ENCODE measurements at regions not wholly inside any gene's neighbourhood (a gene's known extent, or its start where the extent isn't known, plus 50 kb on each side); places are given as distances from the start of the nearest gene placed in this dataset.
A peak's percentile ranks its signal among the peaks of the same experiment; 100 is the strongest.
"Not testable (repeated sequence)": the region's sequence is repeated elsewhere in the genome, so short reads cannot be mapped to it uniquely, and the experiment has no call there.

DNA sequence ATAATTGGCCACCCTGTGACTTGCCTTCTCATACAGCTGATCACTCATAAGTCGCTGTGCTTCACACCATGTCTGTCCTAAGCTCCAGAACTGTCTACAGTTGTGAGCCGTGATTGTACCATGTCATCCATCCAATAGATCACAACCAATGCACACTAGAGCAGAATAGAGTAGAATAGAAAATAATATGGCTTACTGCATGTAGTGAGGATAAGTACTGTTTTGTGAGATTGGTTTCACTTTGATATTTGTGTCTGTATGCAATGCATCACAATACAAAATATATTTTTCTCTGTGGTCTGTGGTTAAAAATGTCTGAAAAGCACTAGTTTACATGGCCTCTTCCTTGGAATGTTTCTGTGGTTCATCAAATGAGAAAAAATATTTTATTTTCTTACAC lies 237.6 kb upstream of the PRKD1 start:
- DNase-seq, result no peak

DNA sequence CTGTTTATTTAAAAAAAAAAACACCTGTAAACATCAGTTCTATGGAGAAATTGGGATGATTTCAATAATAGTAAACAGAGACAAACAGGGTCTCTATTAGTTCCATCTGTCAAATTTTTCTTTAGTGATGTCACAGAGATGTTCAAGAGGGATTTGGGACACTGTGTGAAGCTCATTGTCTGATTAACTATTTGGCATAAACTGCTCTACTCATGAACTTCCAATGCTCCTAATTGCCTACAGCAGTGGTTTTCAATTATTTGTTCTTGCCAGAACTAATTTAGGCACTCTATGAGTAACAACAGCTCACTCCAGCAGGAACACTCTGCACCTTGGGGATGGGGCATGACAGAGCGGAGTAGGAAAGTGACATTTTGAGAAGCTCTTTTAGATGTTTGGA lies 250.1 kb upstream of the PRKD1 start:
- no peak for DNase-seq

GRCh38 chr14:30179381-30180130 lies 251.9 kb upstream of the PRKD1 start:
- DNase-seq, result no peak

- no peak for DNase-seq
Observed at GRCh38 chr14:30180219-30180618, 252.6 kb upstream of the PRKD1 start.

DNA sequence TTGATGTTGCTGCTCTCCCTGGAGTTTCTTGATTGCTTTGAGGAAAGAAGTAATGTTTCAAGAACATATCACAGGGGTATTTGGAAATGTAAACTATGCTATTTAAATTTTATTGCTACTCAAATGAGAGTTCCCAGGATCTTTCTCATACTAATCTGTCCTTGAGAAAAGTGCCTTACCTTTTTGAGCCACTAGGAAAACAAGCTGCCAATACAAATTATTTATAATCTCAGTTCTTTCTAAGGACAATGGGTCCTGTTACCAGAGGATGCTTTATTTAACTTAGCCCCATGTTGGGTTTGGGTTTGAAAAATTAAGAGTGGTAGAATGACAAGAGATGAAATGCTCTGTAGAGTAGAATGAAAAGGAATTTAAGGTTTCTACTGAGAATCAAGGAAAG lies 258.2 kb upstream of the PRKD1 start:
- no peak for DNase-seq

DNA sequence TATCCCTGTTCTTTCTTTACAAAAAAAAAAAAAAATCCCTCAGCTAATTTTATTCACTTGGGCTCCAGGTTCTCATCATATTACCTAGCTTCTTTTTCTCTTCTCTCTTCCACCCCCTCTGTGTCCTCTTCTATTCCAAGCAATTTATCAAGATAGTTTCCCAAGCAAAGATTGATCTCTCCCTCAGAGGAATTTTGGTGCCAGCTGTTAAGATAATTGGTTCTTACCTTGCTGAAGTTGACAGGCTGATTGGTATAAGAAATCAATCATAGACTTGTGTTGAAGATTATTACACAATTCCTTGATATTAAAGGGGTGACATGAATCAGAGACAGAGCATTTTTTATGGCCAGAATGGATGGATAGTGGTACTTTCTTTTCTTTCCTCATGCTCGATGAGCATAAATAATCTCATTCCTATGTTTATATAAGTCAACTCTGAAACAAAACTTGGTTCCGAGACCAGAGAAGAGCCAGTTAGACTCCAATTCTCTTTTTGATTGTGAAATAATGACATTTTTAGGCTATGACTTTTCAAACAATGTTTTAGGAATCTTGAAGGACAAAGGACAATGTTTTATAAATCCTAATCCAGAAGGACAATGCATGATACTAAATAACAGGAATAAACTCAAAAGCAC lies 264.1 kb upstream of the PRKD1 start:
- no peak for DNase-seq

DNA sequence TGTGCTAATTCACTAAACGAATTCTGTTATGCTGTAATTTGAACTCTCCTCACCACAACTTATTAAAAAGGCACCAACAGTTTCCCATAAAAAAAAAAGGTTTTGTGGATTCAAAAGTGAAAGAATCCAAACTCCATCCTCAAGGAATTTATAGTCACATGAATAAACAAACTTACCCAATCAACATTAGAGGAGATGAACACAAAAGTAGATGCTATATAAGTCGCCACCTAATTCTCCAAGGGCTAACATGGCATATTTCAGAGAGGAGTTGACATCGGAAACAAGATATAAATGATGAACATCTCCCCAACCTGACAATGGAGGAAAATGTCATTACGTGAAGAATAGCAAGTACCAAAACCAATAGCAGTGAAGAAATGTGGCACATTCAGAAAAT lies 265.5 kb upstream of the PRKD1 start:
- no peak for DNase-seq

GRCh38 chr14:30193845-30194501 lies 266.3 kb upstream of the PRKD1 start:
- DNase-seq, result no peak

GRCh38 chr14:30194741-30195148 lies 267.1 kb upstream of the PRKD1 start:
- DNase-seq, result no peak

DNA sequence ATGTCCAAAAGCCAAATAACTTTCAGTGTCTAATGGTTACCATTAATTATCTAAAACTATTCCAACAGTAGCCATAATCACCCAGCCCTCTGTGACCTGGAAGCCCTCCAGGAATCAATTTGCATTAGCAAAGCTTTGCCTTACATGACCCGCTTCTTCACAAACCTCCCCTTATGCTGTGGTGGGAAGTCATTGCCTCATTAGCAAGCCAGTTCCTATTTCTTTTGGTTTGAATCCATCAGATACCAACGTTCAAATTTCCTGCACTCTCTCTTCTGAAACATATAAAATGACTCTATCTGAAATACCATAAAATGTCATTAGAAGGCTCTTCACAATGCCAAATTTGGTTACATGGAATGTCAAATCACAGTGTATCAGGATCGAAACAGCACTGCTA lies 268.3 kb upstream of the PRKD1 start:
- no peak for DNase-seq

GRCh38 chr14:30196861-30197260 lies 269.2 kb upstream of the PRKD1 start:
- DNase-seq, result no peak

- DNase-seq, result not testable (repeated sequence)
Observed at GRCh38 chr14:30198720-30199119, 271.1 kb upstream of the PRKD1 start.

DNA sequence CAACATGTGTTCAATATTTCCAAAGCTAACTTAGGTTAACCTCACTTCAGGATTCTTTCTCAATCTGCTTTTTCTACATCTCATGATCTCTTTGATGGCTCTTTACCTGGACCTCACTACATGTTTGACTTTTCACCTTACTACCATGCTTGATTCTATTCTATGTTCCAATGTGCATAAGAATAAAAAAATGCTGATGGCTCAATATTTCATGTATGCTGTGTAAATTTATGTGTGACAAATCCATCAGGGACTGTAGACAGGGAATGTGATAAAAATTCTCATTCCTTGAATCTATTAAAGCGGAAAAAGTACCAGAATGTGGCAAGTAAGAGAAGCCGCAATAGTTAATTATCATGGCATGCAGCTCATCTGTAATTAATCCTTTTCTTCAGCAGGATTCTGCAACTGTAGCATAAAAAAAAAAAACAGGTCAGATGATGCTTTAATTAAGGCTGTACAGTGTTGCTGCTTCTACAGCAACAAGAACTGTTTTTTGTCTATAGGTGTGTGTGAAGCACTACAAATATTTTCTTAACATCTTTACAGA lies 276.9 kb upstream of the PRKD1 start:
- no peak for DNase-seq

DNA sequence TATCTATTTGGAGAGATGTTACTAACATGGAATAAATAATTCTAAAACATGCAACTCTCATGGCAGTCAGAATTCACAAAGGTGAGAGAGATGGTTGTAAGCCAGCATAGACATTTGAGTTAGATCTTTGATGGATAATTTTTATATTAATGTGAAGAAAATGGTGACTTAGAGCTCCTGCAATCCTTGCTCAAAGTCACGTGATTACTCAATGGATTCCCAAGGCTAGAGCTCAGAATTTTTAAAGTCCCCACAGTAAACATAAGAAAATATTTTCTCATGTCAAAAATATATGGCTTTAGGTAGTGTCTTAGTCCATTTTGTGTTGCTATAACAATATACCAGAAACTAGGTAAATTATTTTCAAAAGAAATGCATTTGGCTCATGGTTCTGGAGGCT lies 281.5 kb upstream of the PRKD1 start:
- DNase-seq, result no peak

DNA sequence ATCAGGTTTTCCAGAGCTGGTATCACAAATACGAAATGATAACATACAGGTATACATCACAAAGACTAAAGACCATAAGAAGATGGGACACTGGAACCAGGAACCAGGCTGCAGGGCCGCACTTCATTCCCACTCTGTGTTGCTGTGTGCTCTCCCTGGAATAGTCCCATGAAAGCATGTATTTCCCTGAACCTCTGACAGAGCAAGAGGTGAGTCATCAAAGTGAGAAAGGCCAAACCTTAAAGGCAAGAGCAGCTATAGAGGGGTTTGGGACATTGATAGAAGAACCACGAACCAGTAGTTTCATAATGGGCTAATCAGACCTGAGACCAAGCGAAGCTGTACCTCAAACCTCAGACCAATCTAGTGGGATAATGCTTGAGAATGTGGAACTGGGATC lies 283.0 kb upstream of the PRKD1 start:
- DNase-seq, result no peak

DNA sequence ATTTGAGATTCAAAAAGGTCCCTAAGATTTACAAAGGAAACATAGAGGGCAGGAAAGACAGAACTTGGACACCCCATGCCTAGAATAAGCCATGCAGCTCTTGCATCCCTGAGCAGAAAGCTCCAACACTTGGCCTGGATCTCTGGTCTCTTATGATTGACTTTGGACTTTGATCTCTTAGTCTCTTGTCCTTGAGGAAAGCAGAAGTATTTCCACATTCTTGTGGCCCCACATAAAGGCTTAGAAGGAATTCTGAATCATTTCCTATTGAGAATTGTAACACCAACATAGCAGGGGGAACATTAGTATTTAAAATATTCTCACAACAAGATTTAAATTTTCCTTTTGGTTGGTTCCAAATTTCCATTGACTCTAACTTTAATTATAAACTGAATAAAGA lies 283.7 kb upstream of the PRKD1 start:
- DNase-seq, result no peak

DNA sequence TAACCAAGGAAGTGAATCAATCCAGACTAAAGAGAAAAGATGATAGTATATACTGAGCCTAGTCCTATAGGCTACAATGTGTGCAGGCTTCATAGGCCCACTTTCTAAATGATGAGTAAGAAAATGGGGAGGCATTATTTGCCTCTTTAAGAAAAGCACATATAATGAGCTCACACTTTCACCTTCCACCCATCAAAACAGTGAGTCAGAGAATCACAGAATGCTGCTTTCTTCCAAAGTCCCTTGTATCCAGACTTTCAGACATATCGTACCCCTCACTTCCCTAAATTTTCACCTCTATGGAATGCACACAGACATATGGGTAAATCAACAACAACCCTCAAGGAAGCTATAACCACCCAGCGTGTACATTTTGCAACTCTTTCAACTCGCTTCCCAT lies 286.4 kb upstream of the PRKD1 start:
- DNase-seq, result no peak

GRCh38 chr14:30214461-30215090 lies 286.9 kb upstream of the PRKD1 start:
- DNase-seq, result peak; percentile 73

DNA sequence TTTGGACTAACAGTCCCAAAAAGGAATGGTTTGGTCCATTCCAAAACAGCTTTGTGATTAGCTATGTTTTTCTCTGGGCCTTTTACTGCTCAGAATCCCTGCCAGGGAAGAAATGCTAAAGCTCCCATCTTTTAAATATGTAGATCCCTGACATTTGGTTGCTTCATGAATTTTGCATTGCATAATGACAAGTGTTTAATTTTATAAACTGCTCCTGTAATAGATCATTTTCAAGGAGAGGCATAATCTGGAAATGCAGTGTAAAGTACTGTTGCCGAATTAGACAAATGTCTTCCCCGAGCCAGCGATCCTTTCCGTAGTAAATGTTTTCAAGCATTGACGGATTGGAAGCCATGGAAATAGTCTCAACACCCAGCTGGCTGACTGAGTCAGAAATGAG lies 291.3 kb upstream of the PRKD1 start:
- no peak for DNase-seq

DNA sequence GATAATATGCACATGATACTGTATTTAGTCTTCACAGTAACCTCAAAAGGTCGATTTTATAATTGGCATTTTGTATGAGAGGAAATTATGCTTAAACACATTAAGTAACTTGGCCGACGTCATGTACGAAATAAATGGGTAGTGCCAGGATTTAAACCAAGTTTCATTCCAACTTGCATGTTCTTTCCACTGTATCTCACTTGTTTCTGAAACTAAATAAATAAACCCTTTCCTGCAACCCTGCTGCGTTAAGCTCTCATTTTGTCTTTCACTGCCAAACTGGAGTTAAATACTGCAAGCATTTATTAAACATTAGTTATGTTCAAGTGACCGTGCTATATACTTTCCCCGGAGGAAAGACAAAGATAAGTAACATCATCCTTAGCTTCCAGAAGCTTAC lies 293.9 kb upstream of the PRKD1 start:
- DNase-seq, result no peak

- peak; percentile 90 for DNase-seq
Observed at GRCh38 chr14:30223385-30223785, 295.7 kb upstream of the PRKD1 start.

- no peak for DNase-seq
Observed at GRCh38 chr14:30223966-30224365, 296.3 kb upstream of the PRKD1 start.

GRCh38 chr14:30225176-30225575 lies 297.5 kb upstream of the PRKD1 start:
- no peak for DNase-seq

GRCh38 chr14:30227436-30227835 lies 299.8 kb upstream of the PRKD1 start:
- DNase-seq, result no peak
